IMR-90 (cell line): ENCODE measurements at regions not wholly inside any gene's neighbourhood (a gene's known extent, or its start where the extent isn't known, plus 50 kb on each side); places are given as distances from the start of the nearest gene placed in this dataset.
"Not testable (repeated sequence)": the region's sequence is repeated elsewhere in the genome, so short reads cannot be mapped to it uniquely, and the experiment has no call there.

Source experiments
- ATAC-seq: fragments of 200-7000 bp; cut with Tn5 transposase; 2 replicates; pipeline ENCODE4 v1.9.1; 2020; ENCODE audit warnings: low read depth, mild to moderate bottlenecking, moderate library complexity
- BruUV-seq: library from RNA; stranded (reverse); fragments of 400-500 nt; replicated peaks from 2 replicates; lab custom pipeline; 2021; lab: Mats Ljungman, UMichigan
- CTCF ChIA-PET: fragments of 300-600 bp; formaldehyde crosslinking; extraction: SDS; loops from one replicate; lab custom pipeline; 2021; ENCODE audit warnings: antibody characterized with exemption; lab: Yijun Ruan, JAX
- POLR2A ChIA-PET: fragments of 300-600 bp; sonication (Branson Sonifier 250); formaldehyde crosslinking; loops from one replicate; lab custom pipeline; 2022; ENCODE audit warnings: antibody characterized with exemption; ENCODE audit not compliant: unreplicated experiment; lab: Charles Lee
- DNase-seq: peaks from one replicate; pipeline ENCODE4 v3.0.0; 2013
- H2AFZ ChIP-seq: replicated peaks from 2 replicates; pipeline ENCODE3; 2013; ENCODE audit warnings: low read length, mild to moderate bottlenecking; ENCODE audit not compliant: poor library complexity
- H2AK5ac ChIP-seq: 2 replicates; pipeline ENCODE4 v1.6.1; 2013; ENCODE audit warnings: low read depth, low read length, inconsistent platforms
- H2AK9ac ChIP-seq: replicated peaks from 2 replicates; pipeline ENCODE3; 2013; ENCODE audit warnings: mild to moderate bottlenecking, low read depth, low read length, moderate library complexity; ENCODE audit not compliant: poor library complexity
- H2BK120ac ChIP-seq: 2 replicates; pipeline ENCODE4 v1.6.1; 2013; ENCODE audit warnings: low read depth, low read length, inconsistent platforms
- H2BK15ac ChIP-seq: 3 replicates; pipeline ENCODE4 v1.6.1; 2013; ENCODE audit warnings: low read depth, low read length, inconsistent platforms
- H2BK20ac ChIP-seq: 2 replicates; pipeline ENCODE4 v1.6.1; 2013; ENCODE audit warnings: low read depth, mild to moderate bottlenecking, inconsistent platforms, low read length, moderate library complexity
- H2BK5ac ChIP-seq: 2 replicates; pipeline ENCODE4 v1.6.1; 2013; ENCODE audit warnings: mild to moderate bottlenecking, low read depth, low read length, inconsistent platforms; ENCODE audit not compliant: poor library complexity, severe bottlenecking
- H3K14ac ChIP-seq: replicated peaks from 2 replicates; pipeline ENCODE4 v1.6.1; 2013; ENCODE audit warnings: low read depth, low read length, inconsistent platforms
- H3K18ac ChIP-seq: 2 replicates; pipeline ENCODE4 v1.6.1; 2013; ENCODE audit warnings: low read depth, low read length, control low read depth
- H3K23ac ChIP-seq: 2 replicates; pipeline ENCODE4 v1.6.1; 2013; ENCODE audit warnings: low read depth, low read length, inconsistent platforms
- H3K27ac ChIP-seq: 2 replicates; pipeline ENCODE4 v1.5.1; 2013; ENCODE audit warnings: mild to moderate bottlenecking, control low read depth, low read length; ENCODE audit not compliant: insufficient read depth
- H3K27me3 ChIP-seq: 2 replicates; pipeline ENCODE4 v1.6.1; 2013; ENCODE audit warnings: low read length; ENCODE audit not compliant: control insufficient read depth, insufficient read depth
- H3K36me3 ChIP-seq: 2 replicates; pipeline ENCODE4 v1.6.1; 2013; ENCODE audit warnings: low read length, mixed read lengths; ENCODE audit not compliant: control insufficient read depth, insufficient read depth
- H3K4ac ChIP-seq: 2 replicates; pipeline ENCODE4 v1.6.1; 2013; ENCODE audit warnings: low read depth, low read length, inconsistent platforms
- H3K4me1 ChIP-seq: 2 replicates; pipeline ENCODE4 v1.6.1; 2013; ENCODE audit warnings: low read length, mixed read lengths; ENCODE audit not compliant: control insufficient read depth, insufficient read depth
- H3K4me2 ChIP-seq: 2 replicates; pipeline ENCODE4 v1.6.1; 2013; ENCODE audit warnings: low read depth, mild to moderate bottlenecking, control low read depth, low read length, moderate library complexity
- H3K4me3 ChIP-seq: 2 replicates; pipeline ENCODE4 v1.5.1; 2013; ENCODE audit warnings: low read depth, mild to moderate bottlenecking, control low read depth, low read length, moderate library complexity; ENCODE audit not compliant: insufficient read depth
- H3K56ac ChIP-seq: 2 replicates; pipeline ENCODE4 v1.6.1; 2013; ENCODE audit warnings: low read length, inconsistent platforms; ENCODE audit not compliant: insufficient read depth; ENCODE audit errors: extremely low read depth
- H3K79me1 ChIP-seq, 2 experiments: 2 replicates each; pipeline ENCODE4 v1.6.1; 2013; ENCODE audit warnings: low read length in 2 of 2, inconsistent platforms in 1 of 2, low read depth in 1 of 2
- H3K9ac ChIP-seq: 2 replicates; pipeline ENCODE4 v1.6.1; 2013; ENCODE audit warnings: low read depth, low read length, control low read depth
- H3K9me1 ChIP-seq: 2 replicates; pipeline ENCODE4 v1.6.1; 2013; ENCODE audit warnings: low read length, inconsistent platforms; ENCODE audit not compliant: insufficient read depth
- H3K9me3 ChIP-seq: 2 replicates; pipeline ENCODE4 v1.6.1; 2013; ENCODE audit warnings: low read length; ENCODE audit not compliant: control insufficient read depth, insufficient read depth
- H4K20me1 ChIP-seq: 2 replicates; pipeline ENCODE4 v1.6.1; 2013; ENCODE audit warnings: low read length, inconsistent platforms; ENCODE audit not compliant: insufficient read depth
- H4K5ac ChIP-seq: 2 replicates; pipeline ENCODE4 v1.6.1; 2013; ENCODE audit warnings: mild to moderate bottlenecking, low read depth, low read length, control low read depth
- H4K8ac ChIP-seq, 2 experiments: 2 replicates each; pipeline ENCODE4 v1.6.1; 2013; ENCODE audit warnings: low read depth in 2 of 2, low read length in 2 of 2, control low read depth in 1 of 2, inconsistent platforms in 1 of 2
- H4K91ac ChIP-seq: 2 replicates; pipeline ENCODE4 v1.6.1; 2013; ENCODE audit warnings: low read depth, low read length, inconsistent platforms; ENCODE audit not compliant: insufficient read depth
- WGBS, 2 experiments: methylation state at CpG; one replicate each; pipeline versions ENCODE4 v1.1.5 to v1.1.7; 2013; ENCODE audit warnings: missing lambda C conversion rate in 2 of 2; ENCODE audit not compliant: insufficient read length in 1 of 2; ENCODE audit errors: extremely low coverage in 2 of 2; 5-methylcytosine and 5-hydroxymethylcytosine counted together
- dilution Hi-C: fragments of 300-500 bp; cut with HindIII; formaldehyde crosslinking; loops from one replicate; pipeline ENCODE4 v1.14.3; 2018; ENCODE audit warnings: low sequenced_read_pairs; ENCODE audit not compliant: unreplicated experiment
- in situ Hi-C: fragments of 300-500 bp; cut with MboI; formaldehyde crosslinking; loops from 3 replicates; pipeline ENCODE4 v1.14.3; 2019; ENCODE audit warnings: low sequenced_read_pairs, inconsistent platforms, mixed read lengths
- intact Hi-C: fragments of 100-400 bp; cut with micrococcal nuclease; formaldehyde crosslinking; loops from 2 replicates; pipeline ENCODE4 v1.10.0; 2022

DNA sequence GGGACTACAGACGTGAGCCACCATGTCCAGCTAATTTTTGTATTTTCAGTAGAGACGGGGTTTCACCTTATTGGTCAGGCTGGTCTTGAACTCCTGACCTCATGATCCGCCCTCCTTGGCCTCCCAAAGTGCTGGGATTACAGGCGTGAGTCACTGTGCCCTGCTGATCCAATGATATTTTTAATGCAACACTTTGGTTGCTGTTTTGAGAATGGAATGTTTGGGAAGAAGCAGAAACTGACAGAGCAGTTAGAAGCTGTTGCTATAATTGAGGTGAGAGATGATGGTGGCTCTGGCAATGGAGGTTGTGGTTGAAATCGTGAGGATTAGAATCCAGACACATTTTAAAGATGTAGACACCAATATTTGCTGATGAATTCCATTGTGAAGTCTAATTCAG lies 1209.9 kb upstream of the GOT2 start:
- H3K9me1 ChIP-seq, H3K4me3 ChIP-seq, POLR2A ChIA-PET, in situ Hi-C loops, H3K4me1 ChIP-seq, H4K91ac ChIP-seq, H2AK9ac ChIP-seq, DNase-seq, H2BK5ac ChIP-seq, H2AFZ ChIP-seq, H4K20me1 ChIP-seq, dilution Hi-C loops, H2AK5ac ChIP-seq, H3K79me1 ChIP-seq, H3K23ac ChIP-seq, H2BK120ac ChIP-seq, H4K8ac ChIP-seq, H3K14ac ChIP-seq, BruUV-seq, H2BK15ac ChIP-seq, H3K4me2 ChIP-seq, ATAC-seq, H4K5ac ChIP-seq, H3K9ac ChIP-seq, H3K9me3 ChIP-seq, CTCF ChIA-PET, H3K36me3 ChIP-seq, H3K27ac ChIP-seq, H3K56ac ChIP-seq, H3K18ac ChIP-seq, intact Hi-C loops, H3K27me3 ChIP-seq, H2BK20ac ChIP-seq, H3K4ac ChIP-seq: not testable (repeated sequence)
- no CpG with 5 or more reads among the region's 5 CpGs for WGBS, 2 experiments
